Activated CD4-positive, alpha-beta T cell treated with anti-CD3 and anti-CD28 coated beads, Interleukin-2, Interleukin-4, amounts not matched to agents 100 ng/mL and 50 ng/mL, durations not matched to agents 16 hours and 8 hours (primary cell): ENCODE measurements at regions not wholly inside any gene's neighbourhood (a gene's known extent, or its start where the extent isn't known, plus 50 kb on each side); places are given as distances from the start of the nearest gene placed in this dataset.
"Not testable (repeated sequence)": the region's sequence is repeated elsewhere in the genome, so short reads cannot be mapped to it uniquely, and the experiment has no call there.

ENCODE experiments used
- DNase-seq: peaks from one replicate; pipeline ENCODE4 v3.0.0-alpha.2; 2020; ENCODE audit warnings: low spot score

GRCh38 chr3:5994651-5995050 is 807.1 kb downstream of the EDEM1 start:
- no peak for DNase-seq

GRCh38 chr3:6018456-6018855 is 830.9 kb downstream of the EDEM1 start:
- DNase-seq: no peak

- no peak for DNase-seq
Measured at GRCh38 chr3:6022621-6023020, 835.1 kb downstream of the EDEM1 start.

GRCh38 chr3:6025032-6025431 is 835.9 kb upstream of the GRM7 start:
- DNase-seq: no peak

- DNase-seq: not testable (repeated sequence)
Measured at GRCh38 chr3:6030648-6031047, 830.3 kb upstream of the GRM7 start.

- no peak for DNase-seq
Measured at GRCh38 chr3:6035626-6036025, 825.3 kb upstream of the GRM7 start.

GRCh38 chr3:6039971-6040370 is 820.9 kb upstream of the GRM7 start:
- no peak for DNase-seq

GRCh38 chr3:6041894-6042293 is 819.0 kb upstream of the GRM7 start:
- no peak for DNase-seq

GRCh38 chr3:6047016-6047415 is 813.9 kb upstream of the GRM7 start:
- no peak for DNase-seq

- DNase-seq: no peak
Measured at GRCh38 chr3:6060251-6060650, 800.7 kb upstream of the GRM7 start.

- DNase-seq: no peak
Measured at GRCh38 chr3:6062261-6063187, 798.4 kb upstream of the GRM7 start.

GRCh38 chr3:6066397-6066796 is 794.5 kb upstream of the GRM7 start:
- no peak for DNase-seq

- DNase-seq: not testable (repeated sequence)
Measured at GRCh38 chr3:6066868-6067578, 793.9 kb upstream of the GRM7 start.

- no peak for DNase-seq
Measured at GRCh38 chr3:6074952-6075351, 786.0 kb upstream of the GRM7 start.

GRCh38 chr3:6078436-6078835 is 782.5 kb upstream of the GRM7 start:
- DNase-seq: no peak

- DNase-seq: no peak
Measured at GRCh38 chr3:6079011-6079410, 781.9 kb upstream of the GRM7 start.

- DNase-seq: no peak
Measured at GRCh38 chr3:6079561-6080179, 781.2 kb upstream of the GRM7 start.

GRCh38 chr3:6088433-6088832 is 772.5 kb upstream of the GRM7 start:
- DNase-seq: no peak

- DNase-seq: no peak
Measured at GRCh38 chr3:6089780-6090179, 771.1 kb upstream of the GRM7 start.

- no peak for DNase-seq
Measured at GRCh38 chr3:6091262-6091661, 769.7 kb upstream of the GRM7 start.

- no peak for DNase-seq
Measured at GRCh38 chr3:6095006-6095405, 765.9 kb upstream of the GRM7 start.

- no peak for DNase-seq
Measured at GRCh38 chr3:6097021-6097420, 763.9 kb upstream of the GRM7 start.

GRCh38 chr3:6097556-6097955 is 763.4 kb upstream of the GRM7 start:
- no peak for DNase-seq
